ENCODE measurements at regions not wholly inside any gene's neighbourhood (a gene's known extent, or its start where the extent isn't known, plus 50 kb on each side); places are given as distances from the start of the nearest gene placed in this dataset.
A peak's percentile ranks its signal among the peaks of the same experiment; 100 is the strongest.

DNA sequence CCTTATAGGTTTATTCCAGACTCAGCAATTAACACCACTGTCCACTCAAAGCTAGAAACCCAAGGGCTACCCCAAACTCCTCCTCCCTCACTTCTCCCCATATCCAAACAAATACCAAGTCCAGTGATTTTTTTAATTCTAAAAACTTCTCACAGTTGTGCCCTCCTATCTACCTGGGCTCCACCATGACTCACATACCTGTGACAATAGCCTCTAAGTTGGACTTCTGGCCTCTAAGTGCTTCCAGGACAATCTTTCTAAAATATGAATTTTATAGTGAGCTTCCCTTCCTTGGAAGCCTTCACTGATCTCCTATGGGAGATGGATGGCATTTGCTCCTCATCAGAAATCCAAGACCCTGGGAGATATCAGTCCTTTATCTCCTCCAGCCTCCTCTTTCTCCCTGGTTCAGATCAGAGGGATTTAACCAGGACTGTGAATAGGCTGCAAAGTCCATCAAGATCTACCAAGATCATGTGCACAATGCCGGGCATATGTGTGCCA lies 219.3 kb downstream of the TOMM20 start:
- no peak for FAIRE-seq

DNA sequence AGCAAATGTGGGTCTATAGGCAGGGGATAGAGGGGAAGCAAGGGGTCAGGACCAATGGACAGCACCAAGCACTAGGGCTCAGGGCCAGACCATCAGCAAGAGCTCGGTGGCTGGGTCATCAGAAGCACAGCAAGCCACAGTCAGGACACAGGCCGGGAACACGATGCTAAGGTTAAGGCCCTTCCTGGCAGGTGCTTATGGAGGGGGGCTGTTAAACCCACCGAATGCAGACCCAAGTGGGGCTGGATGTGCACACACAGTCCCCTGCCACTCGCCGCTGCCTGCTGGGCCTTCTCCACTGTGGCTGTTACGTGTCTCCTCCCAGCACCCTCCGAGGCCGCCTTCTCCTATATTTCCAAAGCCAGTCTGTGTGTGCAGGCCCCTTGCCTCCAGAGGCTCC lies 220.1 kb downstream of the TOMM20 start:
- FAIRE-seq (no peak), DNase-seq (ENCODE audit: insufficient read length, low spot score) (no peak)

More for the DNA sequence above, 219.3 kb downstream of the TOMM20 start:
- no peak for DNase-seq (ENCODE audit: insufficient read length, low spot score)

DNA sequence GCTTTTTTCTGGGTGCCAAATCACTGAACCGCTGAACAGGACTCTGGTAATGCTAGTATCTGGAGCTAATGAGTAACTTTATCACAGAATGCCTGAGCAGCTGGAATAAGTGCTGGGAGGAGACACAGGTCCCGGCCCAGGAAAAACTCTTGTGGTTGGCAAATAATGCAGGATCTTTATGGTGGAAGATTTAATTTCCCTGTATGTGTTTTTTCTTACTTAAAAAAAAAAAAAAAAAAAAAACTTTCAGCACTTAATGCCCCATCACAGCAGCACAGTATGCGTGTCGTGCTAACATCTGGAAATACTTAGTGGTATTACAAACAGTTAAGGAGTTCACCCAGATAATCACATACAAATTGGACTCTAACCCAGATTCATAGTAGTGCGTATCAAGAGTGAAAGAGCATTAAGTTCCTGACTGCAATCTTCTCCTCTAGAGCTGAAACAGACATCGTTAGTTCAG lies 220.7 kb downstream of the TOMM20 start:
- FAIRE-seq (no peak), DNase-seq (ENCODE audit: insufficient read length, low spot score) (no peak)

DNA sequence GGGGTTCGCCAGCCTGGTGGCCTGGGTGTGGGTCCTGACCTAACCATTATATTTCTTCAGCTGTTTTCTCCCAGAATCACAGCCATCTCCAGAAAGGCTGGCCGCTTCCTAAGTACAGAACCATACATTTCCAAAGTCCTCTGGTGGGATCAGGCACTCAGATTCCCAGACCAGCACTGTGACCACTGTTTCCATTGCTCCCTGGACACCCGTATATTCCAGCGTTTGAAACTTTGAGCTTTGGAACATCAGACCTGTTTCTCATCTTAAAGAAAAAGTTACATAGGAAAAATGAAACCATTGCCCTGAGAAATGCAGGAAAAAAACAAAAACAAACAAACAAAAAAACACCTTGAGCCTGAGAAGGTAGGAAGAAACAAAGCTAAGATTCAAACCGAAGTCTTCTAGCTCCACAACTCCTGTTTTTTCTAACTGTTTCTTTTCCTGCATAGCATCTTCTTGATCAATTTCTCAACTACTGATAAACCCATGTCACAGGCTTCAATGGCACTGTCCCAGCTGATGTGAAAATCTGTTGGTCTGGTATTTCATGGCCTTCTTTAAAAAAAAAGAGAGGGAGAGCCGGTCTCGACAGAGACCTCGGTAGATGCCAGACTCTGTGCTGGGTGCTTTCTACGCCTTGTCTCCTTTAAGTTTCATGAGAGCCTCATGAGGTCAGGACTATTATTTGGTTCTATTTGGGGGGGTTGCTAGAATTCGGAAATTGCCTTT lies 221.3 kb downstream of the TOMM20 start:
- DNase-seq (ENCODE audit: insufficient read length, low spot score): no peak
- no peak for FAIRE-seq

DNA sequence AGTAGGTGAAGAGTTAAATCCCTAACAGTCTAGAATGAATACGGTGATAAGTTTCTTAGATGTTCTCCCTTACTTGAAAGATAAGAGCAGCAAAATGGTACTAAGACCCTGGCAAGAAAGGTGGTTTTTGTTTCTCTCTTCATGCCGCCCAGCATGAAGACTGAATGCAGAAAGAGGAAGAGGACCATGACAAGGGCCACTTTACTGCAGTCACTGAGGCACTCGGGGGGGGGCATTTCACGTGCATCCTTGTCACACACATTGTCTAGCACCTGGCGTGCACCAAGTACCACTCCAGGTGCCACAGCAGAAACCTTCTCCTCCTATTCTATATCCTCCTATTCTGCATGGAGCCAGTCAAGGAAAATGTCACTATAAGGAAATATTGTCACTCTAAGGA lies 222.0 kb downstream of the TOMM20 start:
- FAIRE-seq (no peak), DNase-seq (ENCODE audit: insufficient read length, low spot score) (no peak)

DNA sequence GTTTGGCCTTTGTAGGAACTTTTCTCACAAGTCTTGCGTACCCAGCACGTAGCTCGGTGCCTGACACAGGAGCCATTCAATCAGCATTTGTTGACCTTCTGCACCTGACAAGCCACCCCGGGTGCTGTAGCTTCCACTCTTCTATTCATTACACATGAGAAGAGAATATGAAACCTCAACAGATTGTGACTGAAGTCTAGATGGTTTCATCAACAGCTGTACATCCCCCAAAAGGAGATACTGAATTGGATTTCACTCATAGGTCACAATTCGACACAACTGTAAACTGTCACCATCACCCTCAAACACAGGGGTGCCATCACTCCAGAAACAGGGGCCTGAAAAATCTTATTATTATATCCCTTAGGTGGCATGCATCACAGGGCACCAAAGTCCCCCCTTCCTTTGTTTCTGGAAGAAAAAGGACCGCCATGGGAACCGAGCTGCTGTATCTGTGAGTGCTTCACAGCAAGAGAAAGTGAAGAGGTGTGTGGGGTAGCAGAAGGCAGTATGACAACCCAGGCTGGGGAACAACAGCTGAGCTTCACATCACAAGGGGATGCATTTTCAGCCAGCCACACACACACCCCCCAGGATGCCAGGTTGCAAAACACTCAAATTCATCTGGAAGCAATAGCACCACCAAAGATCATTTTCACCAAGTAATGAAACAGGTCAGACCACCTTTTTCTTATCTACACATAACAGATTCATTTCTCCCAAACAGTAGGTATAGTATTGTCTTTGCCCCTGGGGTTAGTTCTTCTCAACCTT lies 225.7 kb downstream of the TOMM20 start:
- DNase-seq (ENCODE audit: insufficient read length, low spot score) (no peak), FAIRE-seq (no peak)

DNA sequence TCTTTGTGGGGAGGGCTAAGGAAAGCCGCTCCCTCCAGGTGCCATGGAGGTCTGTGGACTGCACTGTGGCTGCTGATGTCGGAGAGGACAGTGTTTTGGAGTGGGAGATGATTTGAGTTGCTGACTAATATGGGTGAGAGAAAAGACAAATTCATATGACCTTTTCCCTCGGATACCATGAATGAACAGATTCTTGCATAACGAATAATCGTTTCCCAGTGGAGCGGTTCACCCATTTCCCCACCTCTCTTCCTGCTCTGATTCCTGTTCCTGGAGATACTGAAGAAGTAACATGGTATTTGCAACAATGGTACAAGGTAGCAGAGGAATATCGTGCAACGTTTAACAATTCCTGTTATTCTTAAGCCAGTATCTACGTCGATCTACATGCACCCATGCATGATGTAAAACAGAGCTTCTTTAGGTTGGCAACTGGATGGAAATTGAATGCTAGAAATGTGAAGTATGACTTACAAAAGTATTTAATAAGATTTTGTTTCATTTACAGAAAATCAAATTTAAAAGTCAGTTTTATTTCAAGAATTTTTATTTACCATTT lies 227.1 kb downstream of the TOMM20 start:
- no peak for FAIRE-seq
- DNase-seq (ENCODE audit: insufficient read length, low spot score): peak; percentile 27

DNA sequence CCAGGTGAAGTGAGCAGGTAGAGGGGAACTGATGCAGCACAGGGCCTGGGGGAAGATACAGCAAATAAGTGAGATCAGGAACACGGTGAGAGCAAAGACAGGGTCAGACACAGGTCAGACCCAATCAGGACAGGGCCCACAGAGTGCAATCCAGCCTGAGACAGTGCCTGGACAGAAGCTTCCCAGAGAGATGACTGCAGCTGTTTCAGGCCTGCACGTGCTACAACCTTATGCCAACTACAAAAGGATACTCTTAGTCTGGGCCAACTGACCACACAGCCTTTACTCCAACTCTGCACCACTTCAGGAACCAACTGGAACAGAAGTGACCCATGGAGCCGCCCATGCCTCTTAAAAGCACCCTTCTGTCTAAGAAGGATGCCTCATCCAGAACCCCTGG lies 228.0 kb downstream of the TOMM20 start:
- FAIRE-seq: no peak
- DNase-seq (ENCODE audit: insufficient read length, low spot score): no peak

DNA sequence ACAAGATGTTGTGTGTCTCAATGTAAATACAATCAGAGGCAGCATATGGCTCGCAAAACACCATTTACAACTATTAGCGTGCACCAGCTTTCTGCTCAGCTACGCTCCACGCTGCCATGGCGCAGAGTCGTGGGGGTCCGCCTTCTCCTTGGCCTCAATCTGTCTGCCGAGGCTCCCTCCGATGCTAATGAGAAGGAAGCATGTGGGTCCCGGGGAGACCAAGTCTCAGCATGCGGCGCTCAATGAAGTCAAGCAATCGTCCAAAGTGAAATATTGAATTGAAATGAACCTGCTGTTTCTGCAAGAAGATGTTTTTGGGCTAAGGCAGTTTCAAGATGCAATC lies 228.9 kb downstream of the TOMM20 start:
- no peak for DNase-seq (ENCODE audit: insufficient read length, low spot score)
- FAIRE-seq: no peak

DNA sequence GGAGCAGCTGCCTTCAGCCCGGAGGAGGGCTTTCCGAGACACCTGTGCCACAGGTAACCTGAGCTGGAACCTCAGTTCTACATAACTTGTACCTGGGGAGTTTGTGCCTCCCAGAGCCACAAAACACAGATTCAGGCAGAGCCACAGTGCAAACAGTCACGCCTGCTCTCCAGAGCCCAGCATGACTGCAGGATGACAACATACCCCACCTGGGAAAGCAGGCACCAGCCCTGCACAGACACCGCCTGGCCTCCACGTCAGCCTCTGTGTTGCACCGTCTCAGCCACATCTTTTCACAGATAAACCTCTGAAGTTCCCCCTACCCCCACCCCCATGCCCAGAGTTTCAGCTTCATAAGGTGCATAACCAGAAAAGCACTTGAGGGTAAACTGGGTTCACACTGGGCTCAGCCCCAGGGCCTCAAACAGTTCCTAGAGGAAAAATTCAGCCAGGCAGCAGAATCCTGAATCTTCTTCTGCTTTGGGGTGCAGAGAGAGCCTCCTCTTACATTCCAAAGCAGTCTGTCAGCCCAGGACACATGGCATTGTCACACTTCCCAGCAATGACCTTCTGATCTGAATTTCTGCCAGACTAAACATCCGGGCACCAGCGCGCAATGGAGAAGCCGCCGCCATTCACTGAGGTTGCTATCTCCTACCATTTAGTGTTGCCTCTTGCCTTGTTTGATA lies 229.5 kb downstream of the TOMM20 start:
- FAIRE-seq (no peak), DNase-seq (ENCODE audit: insufficient read length, low spot score) (no peak)

DNA sequence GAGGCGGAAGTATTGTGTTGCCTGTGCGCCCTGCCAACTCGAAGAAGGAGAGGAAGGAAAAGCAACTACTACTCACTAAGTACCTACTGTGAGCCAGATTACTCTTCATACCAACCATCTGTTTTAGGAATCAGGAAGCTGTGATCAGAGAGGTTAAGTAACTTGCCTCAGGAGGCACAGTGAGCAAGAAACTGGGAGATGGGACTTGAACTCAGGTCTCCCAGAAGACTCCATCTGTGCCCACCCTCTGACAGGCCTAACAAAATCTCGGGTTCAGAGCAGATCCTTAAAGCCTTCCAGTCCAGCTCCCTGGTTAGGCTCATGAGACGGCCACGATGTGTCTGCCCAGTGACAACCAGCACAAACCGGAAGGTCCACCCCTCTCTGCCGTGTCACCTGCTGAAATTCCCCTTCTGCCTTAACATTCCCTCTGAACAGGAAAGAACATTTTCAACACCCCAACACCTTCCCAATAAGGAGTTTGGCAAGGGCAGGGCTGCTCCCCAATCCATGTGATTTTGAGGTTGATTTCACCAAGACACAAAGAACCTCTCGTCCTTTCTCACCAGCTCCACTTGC lies 230.1 kb downstream of the TOMM20 start:
- no peak for DNase-seq (ENCODE audit: insufficient read length, low spot score)
- FAIRE-seq: no peak

DNA sequence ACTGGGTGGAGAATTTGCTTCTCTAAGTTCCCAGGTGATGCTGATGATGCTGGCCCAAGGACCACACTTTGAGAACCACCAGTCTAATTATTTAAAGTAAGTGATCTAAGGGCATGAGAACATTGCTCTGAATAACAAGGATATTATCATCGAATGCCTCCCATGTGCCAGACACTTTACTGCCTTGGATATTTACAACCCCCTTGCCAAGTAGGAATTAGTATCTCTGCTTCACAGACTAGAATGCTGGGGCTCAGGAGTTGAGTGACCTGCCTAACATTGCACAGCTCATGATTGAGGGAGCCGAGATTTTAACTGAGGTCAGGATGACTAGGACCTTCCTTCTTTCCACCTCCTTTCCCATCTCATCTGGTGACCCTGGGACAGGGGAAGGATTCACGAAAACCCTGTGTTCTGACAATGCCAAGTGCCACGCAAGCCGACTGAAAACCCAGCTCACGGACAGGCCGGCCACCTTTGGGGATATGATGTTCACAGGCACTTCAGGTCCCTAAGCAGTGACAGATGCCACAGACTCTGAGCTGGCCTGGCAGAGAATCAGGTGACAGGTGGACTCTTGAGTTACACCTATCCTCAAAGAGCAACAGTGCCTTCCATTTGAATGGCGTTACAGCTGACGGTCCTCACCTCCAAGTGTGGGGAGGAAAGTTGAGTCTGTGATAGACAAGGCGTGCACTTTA lies 230.7 kb downstream of the TOMM20 start:
- DNase-seq (ENCODE audit: insufficient read length, low spot score) (no peak), FAIRE-seq (no peak)

DNA sequence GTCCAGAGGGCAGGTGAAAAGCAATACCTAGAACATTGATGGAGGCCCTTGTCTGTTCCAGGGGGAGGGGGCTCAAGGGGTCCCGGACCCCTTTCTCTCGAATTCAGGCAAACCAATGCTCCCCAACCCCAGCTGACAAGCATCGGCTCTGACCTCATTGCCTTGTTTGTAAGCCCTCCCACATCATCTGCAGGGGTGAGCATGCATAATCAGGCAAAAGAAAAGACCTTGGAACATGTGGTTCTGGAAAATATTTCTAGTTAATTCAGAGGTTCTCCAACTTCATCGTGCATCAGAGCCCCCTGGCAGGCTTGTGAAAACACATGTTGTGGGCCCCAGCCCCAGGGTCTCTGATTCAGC lies 231.3 kb downstream of the TOMM20 start:
- no peak for FAIRE-seq
- no peak for DNase-seq (ENCODE audit: insufficient read length, low spot score)

DNA sequence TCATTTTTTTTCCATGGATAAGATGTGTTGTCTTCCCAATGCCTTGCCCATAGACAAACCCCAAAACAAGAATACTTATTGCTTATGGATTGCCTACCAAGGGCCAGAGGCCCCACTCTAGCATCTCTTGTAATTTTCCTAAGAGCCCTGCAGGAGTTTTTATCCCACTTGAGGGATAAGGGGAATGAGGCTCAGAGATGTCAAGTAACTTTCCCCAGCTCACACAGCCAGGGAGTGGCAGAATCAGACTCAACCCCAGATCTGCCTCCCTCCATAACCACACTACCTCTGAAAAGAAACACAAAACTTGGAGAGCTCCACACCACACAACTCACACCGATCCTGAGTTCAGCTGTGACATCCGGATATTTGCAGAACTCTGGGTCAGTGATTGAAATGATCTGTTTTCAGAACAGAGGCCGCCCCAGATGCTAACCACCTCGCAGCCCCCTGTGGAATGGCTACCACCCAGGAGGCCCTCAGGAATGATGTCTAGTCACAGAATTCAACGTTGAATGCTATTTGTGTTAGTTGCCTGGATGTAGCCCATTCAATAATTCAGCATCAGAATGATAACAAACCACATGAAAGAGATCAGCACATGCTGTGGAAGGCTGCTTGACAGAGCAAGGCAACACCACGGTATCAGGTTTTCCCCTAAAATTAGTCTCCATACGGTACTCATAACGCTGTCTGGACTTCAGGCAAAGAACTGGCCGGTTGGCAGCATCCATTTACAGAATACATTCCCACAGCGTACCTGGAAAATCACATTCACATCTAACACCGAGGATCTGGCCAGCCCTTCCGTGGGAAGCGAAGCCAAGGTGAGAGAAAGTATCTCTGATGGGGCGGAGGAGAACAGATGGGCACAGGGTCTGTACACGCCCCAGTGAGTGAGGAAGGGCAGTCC lies 231.9 kb downstream of the TOMM20 start:
- DNase-seq (ENCODE audit: insufficient read length, low spot score) (no peak), FAIRE-seq (no peak)

DNA sequence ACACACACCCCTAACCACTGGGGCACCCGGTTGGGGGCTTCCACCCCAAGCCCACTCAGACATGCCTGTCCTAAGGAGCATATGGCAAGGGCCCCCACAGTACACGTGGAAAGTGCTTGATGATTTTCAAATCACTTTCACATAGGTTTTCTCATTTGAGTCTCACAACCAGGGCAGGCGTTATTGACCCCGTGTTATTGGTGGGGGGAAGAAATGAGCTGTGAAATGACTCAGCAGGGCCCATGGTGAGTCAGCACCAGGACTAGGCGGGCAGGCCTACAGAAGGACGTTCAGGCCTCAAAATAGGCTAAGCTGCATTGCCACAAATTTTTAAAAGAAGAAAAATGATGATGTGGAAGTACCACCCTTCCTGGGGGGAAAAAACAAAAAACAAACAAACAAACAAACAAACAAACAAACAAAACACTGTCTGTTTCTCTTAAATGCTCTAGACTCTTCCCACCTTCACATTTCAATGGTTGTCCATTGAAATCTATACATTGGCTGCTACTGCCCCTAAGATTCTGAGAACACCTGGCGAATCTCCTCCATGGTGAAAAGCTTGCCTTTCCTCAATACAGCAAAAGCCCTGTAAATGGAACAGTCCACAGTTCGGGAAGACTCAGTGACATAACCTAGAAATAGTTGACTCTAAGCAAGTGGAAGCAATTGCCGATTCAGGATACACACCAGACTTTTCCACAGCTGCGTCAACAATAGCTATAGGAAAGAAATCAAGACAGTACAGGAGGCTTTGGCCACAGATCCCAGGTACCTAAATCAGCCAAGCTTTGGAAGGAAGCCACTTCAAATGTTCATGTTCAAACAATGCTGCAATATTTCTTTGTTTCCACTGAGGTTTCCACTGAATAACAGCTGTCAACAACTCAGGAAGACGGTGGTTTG lies 234.7 kb downstream of the TOMM20 start:
- DNase-seq (ENCODE audit: insufficient read length, low spot score) (no peak), FAIRE-seq (no peak)

DNA sequence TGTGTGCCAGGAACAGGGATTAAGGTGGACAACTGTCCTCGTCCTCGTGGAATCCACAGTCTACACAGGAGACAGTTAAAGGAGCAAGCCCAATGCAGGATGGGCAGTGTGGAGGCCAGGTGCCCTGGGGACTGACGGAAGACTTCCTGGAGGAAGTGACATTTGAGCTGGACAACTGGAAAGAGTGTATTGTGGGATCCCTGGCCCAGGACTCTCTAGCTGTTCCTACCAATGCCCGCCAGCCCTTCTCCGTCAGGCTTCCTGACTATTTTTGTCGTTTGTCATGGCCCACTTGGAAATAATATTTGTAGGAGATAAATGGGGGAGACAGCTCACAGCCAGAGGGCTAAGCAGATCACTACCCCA lies 235.3 kb downstream of the TOMM20 start:
- DNase-seq (ENCODE audit: insufficient read length, low spot score) (no peak), FAIRE-seq (no peak)

DNA sequence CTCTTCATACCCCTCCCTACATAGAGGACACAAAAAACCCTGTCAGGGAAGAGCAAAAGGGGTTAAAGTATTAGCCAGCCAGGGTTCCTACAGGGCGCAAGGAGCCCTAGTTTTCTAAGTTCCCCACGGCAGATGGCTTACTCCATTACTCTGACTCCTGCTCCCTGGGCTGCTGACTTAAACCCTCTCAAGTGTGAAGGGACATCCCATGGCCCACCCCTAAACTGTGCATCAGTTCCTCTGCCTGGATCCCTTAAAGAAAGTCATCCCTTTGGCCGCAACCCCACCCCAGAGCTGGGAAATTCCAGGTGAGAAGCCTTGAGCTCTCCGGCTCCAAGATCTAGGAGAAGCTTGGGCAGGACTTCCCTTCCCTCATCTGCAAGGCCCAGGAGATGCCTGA lies 236.0 kb downstream of the TOMM20 start:
- no peak for DNase-seq (ENCODE audit: insufficient read length, low spot score)
- FAIRE-seq: no peak

DNA sequence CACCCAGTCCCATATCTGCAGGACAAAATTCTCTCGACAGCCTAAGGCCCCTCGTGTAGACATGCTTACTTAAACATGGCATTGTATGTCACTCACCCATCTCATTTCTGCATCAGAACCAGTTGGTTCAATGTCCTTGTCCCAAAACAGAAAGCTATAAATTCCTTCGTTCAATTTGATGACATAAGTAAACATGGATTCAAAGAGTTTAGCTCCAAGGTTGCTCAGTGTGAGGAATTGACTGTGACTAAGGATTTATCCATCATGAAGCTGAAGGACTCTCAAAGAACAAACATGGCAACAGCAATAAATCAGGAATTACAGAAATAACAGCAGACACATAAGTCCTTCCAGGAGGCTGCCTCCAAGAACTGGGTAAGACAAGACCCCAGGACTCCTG lies 237.2 kb downstream of the TOMM20 start:
- DNase-seq (ENCODE audit: insufficient read length, low spot score) (no peak), FAIRE-seq (no peak)

All from HTR-8/SVneo (cell line).